ENCODE measurements at regions not wholly inside any gene's neighbourhood (a gene's known extent, or its start where the extent isn't known, plus 50 kb on each side); places are given as distances from the start of the nearest gene placed in this dataset.
"Not testable (repeated sequence)": the region's sequence is repeated elsewhere in the genome, so short reads cannot be mapped to it uniquely, and the experiment has no call there.

- intact Hi-C loops (cut with micrococcal nuclease; ENCODE audit: unreplicated experiment) = no loop called here
- H3K36me3 Mint-ChIP-seq (ENCODE audit: insufficient read depth, unreplicated experiment) = no peaks in the 10 kb centered on the region
- peaks cover 12% of the 10 kb centered on the region for H3K9me3 Mint-ChIP-seq (ENCODE audit: low read depth, unreplicated experiment)
- no TSS peak for BruUV-seq (replicated peaks)
- TF ChIP-seq, protein P1, sequence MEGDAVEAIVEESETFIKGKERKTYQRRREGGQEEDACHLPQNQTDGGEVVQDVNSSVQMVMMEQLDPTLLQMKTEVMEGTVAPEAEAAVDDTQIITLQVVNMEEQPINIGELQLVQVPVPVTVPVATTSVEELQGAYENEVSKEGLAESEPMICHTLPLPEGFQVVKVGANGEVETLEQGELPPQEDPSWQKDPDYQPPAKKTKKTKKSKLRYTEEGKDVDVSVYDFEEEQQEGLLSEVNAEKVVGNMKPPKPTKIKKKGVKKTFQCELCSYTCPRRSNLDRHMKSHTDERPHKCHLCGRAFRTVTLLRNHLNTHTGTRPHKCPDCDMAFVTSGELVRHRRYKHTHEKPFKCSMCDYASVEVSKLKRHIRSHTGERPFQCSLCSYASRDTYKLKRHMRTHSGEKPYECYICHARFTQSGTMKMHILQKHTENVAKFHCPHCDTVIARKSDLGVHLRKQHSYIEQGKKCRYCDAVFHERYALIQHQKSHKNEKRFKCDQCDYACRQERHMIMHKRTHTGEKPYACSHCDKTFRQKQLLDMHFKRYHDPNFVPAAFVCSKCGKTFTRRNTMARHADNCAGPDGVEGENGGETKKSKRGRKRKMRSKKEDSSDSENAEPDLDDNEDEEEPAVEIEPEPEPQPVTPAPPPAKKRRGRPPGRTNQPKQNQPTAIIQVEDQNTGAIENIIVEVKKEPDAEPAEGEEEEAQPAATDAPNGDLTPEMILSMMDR (IDR thresholded peaks at IDR 0.05; ENCODE audit: unreplicated experiment) = no peak
- H3K27me3 Mint-ChIP-seq (ENCODE audit: unreplicated experiment) = no peaks in the 10 kb centered on the region
- H3K27ac Mint-ChIP-seq (ENCODE audit: unreplicated experiment) = no peak overlapping the region
- DNase-seq = no peak
- CTCF ChIA-PET = no interaction called here
- no peaks in the 10 kb centered on the region for H3K4me1 Mint-ChIP-seq (ENCODE audit: low read depth, unreplicated experiment)
- H3K4me3 Mint-ChIP-seq (ENCODE audit: low read depth, unreplicated experiment) = no peak overlapping the region
Measured at GRCh38 chr21:25170681-25171080, 436.6 kb downstream of the MRPL39 start.

GRCh38 chr21:25169370-25169769 is 437.9 kb downstream of the MRPL39 start:
- peaks cover 12% of the 10 kb centered on the region for H3K9me3 Mint-ChIP-seq (ENCODE audit: low read depth, unreplicated experiment)
- TF ChIP-seq, protein P1 (IDR thresholded peaks at IDR 0.05; ENCODE audit: unreplicated experiment) = no peak
- H3K27me3 Mint-ChIP-seq (ENCODE audit: unreplicated experiment) = no peaks in the 10 kb centered on the region
- no peak overlapping the region for H3K27ac Mint-ChIP-seq (ENCODE audit: unreplicated experiment)
- no TSS peak for BruUV-seq (replicated peaks)
- CTCF ChIA-PET = no interaction called here
- no peak for DNase-seq
- H3K4me3 Mint-ChIP-seq (ENCODE audit: low read depth, unreplicated experiment) = no peak overlapping the region
- intact Hi-C loops (cut with micrococcal nuclease; ENCODE audit: unreplicated experiment) = no loop called here
- no peaks in the 10 kb centered on the region for H3K4me1 Mint-ChIP-seq (ENCODE audit: low read depth, unreplicated experiment)
- H3K36me3 Mint-ChIP-seq (ENCODE audit: insufficient read depth, unreplicated experiment) = no peaks in the 10 kb centered on the region

GRCh38 chr21:25166904-25167303 is 440.4 kb downstream of the MRPL39 start:
- DNase-seq; intact Hi-C loops (cut with micrococcal nuclease; ENCODE audit: unreplicated experiment); H3K36me3 Mint-ChIP-seq (ENCODE audit: insufficient read depth, unreplicated experiment); CTCF ChIA-PET; H3K4me3 Mint-ChIP-seq (ENCODE audit: low read depth, unreplicated experiment); H3K27ac Mint-ChIP-seq (ENCODE audit: unreplicated experiment); H3K27me3 Mint-ChIP-seq (ENCODE audit: unreplicated experiment); H3K4me1 Mint-ChIP-seq (ENCODE audit: low read depth, unreplicated experiment); BruUV-seq (replicated peaks); H3K9me3 Mint-ChIP-seq (ENCODE audit: low read depth, unreplicated experiment): not testable (repeated sequence)

DNA sequence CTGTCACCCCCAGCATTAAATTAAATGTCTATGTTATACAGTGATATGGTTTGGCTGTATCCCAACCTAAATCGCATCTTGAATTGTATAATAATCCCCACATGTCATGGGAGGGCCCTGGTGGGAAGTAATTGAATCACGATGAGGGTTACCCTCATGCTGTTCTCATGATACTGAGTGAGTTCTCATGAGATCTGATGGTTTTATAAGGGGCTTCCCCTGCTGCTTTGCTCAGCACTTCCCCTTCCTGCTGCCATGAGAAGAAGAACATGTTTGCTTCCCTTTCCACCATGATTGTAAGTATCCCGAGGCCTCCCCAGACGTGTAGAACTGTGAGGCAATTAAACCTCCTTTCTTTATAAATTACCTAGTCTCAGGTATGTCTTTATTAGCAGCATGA is 445.7 kb downstream of the MRPL39 start:
- CTCF ChIA-PET = no interaction called here
- Mint-ChIP-seq H3K4me1 (ENCODE audit: low read depth, unreplicated experiment) (no peaks in the 10 kb centered on the region), H3K27me3 (ENCODE audit: unreplicated experiment) (no peaks in the 10 kb centered on the region), H3K27ac (ENCODE audit: unreplicated experiment) (no peak overlapping the region), H3K4me3 (ENCODE audit: low read depth, unreplicated experiment) (no peak overlapping the region), H3K36me3 (ENCODE audit: insufficient read depth, unreplicated experiment) (no peaks in the 10 kb centered on the region), H3K9me3 (ENCODE audit: low read depth, unreplicated experiment) (peaks cover 3% of the 10 kb centered on the region)
- no TSS peak for BruUV-seq (replicated peaks)
- intact Hi-C loops (cut with micrococcal nuclease; ENCODE audit: unreplicated experiment) = no loop called here
- TF ChIP-seq, protein P1 (IDR thresholded peaks at IDR 0.05; ENCODE audit: unreplicated experiment) = no peak
- no peak for DNase-seq

- intact Hi-C loops (cut with micrococcal nuclease; ENCODE audit: unreplicated experiment); H3K36me3 Mint-ChIP-seq (ENCODE audit: insufficient read depth, unreplicated experiment); H3K9me3 Mint-ChIP-seq (ENCODE audit: low read depth, unreplicated experiment); H3K27ac Mint-ChIP-seq (ENCODE audit: unreplicated experiment); H3K4me3 Mint-ChIP-seq (ENCODE audit: low read depth, unreplicated experiment); CTCF ChIA-PET; H3K4me1 Mint-ChIP-seq (ENCODE audit: low read depth, unreplicated experiment); BruUV-seq (replicated peaks); DNase-seq; H3K27me3 Mint-ChIP-seq (ENCODE audit: unreplicated experiment): not testable (repeated sequence)
Measured at GRCh38 chr21:25155020-25155419, 452.3 kb downstream of the MRPL39 start.

Measured in Calu3 (cell line).